ENCODE measurements at regions not wholly inside any gene's neighbourhood (a gene's known extent, or its start where the extent isn't known, plus 50 kb on each side); places are given as distances from the start of the nearest gene placed in this dataset.

DNA sequence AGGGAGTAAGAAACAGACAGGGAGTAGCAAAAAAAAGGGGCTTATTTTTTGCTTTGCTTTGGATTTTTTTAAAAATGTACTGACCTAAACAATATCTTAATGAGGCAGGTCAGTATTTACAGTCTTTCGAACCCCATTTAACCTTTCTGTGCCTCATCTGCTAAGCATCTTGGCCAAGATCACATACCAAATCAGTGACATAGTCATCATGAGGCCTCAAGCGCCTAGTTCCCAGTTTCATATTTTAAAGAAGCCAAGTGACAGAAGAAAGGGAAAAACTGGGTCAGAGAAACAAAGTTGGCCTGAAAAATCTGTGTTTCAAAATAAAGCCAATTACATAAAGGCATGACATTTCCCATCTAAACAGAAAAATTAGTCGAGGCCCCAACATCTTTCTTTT, 94.6 kb upstream of the WDR44 start:
- 35 to 46% (median 37%) methylated on average over 3 of the region's 3 CpGs for WGBS, 3 donors
- DNase-seq, result no peak
- intact Hi-C loops (cut with DNase I), result no loop called here
- TF ChIP-seq, protein P1, sequence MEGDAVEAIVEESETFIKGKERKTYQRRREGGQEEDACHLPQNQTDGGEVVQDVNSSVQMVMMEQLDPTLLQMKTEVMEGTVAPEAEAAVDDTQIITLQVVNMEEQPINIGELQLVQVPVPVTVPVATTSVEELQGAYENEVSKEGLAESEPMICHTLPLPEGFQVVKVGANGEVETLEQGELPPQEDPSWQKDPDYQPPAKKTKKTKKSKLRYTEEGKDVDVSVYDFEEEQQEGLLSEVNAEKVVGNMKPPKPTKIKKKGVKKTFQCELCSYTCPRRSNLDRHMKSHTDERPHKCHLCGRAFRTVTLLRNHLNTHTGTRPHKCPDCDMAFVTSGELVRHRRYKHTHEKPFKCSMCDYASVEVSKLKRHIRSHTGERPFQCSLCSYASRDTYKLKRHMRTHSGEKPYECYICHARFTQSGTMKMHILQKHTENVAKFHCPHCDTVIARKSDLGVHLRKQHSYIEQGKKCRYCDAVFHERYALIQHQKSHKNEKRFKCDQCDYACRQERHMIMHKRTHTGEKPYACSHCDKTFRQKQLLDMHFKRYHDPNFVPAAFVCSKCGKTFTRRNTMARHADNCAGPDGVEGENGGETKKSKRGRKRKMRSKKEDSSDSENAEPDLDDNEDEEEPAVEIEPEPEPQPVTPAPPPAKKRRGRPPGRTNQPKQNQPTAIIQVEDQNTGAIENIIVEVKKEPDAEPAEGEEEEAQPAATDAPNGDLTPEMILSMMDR (IDR thresholded peaks at IDR 0.05), result no peak
- Histone ChIP-seq H3K27me3 (ENCODE audit: insufficient read depth in 3 of 3, low read length in 2 of 3) (peaks cover 0 to 3% (median 0%) of the 10 kb centered on the region in 3 donors), H3K4me1 (no peaks in the 10 kb centered on the region), H3K36me3 (ENCODE audit: insufficient read depth in 1 of 2, low read depth in 1 of 2) (no peaks in the 10 kb centered on the region), H3K27ac (no peak overlapping the region), H3K9me3 (no peaks in the 10 kb centered on the region), H3K4me3 (no peak overlapping the region)
- ATAC-seq, result peak in 1 of 4 donors; percentile 46

DNA sequence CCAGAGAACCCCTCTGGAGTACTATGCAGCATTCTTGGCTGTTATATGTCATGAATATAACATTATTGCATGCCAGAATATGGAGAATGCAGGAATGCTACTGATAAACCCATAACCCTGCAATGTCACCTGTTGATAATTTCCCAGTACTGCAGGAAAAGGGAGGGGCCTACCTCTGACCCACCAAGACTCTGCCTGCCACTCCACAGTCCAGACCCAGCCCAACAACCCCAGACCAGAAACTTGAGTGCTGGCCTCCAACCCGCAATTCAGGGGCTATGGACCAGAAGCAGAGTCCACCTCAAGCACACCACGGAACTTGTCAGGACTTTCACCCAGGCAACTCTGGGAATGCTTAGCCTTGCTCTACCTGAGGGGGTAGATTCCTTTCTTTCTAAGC, 92.9 kb upstream of the WDR44 start:
- intact Hi-C loops (cut with DNase I), result no loop called here

DNA sequence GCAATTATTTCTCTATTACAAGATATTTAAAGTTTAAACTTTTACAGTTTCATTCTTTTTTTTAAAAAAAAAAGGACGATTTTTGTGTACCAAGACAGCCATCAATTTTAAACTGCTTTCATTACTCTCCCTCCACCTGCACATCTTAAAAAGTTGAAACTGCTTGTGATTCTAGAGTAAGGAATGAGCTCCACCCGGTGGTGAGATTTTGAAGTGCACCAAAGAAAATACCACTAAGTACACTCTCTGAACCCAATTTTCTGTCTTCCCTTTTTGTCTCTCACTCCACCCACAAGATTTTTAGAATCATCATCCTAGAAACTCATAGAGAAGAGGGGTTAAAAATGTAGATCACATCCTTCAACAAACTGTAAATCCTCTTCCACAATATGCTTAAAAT, 91.3 kb upstream of the WDR44 start:
- Histone ChIP-seq H3K27ac (no peak overlapping the region), H3K9me3 (no peaks in the 10 kb centered on the region), H3K36me3 (ENCODE audit: insufficient read depth in 1 of 2, low read depth in 1 of 2) (no peaks in the 10 kb centered on the region), H3K4me1 (no peaks in the 10 kb centered on the region), H3K27me3 (ENCODE audit: insufficient read depth in 3 of 3, low read length in 2 of 3) (peaks cover 0 to 10% (median 0%) of the 10 kb centered on the region in 3 donors), H3K4me3 (no peak overlapping the region)
- WGBS, 3 donors, result 0 to 2% (median 0%) methylated on average over 2 of the region's 2 CpGs
- ATAC-seq (no peak), DNase-seq (no peak)
- TF ChIP-seq, protein P1 (IDR thresholded peaks at IDR 0.05), result peak; percentile 77
- intact Hi-C loops (cut with DNase I), result no loop called here

More for the DNA sequence above, 92.9 kb upstream of the WDR44 start:
- 89 to 96% (median 94%) methylated on average over 2 of the region's 2 CpGs for WGBS, 3 donors
- no peak overlapping the region for H3K4me3 ChIP-seq
- TF ChIP-seq, protein P1 (IDR thresholded peaks at IDR 0.05), result no peak
- no peaks in the 10 kb centered on the region for H3K36me3 ChIP-seq (ENCODE audit: insufficient read depth in 1 of 2, low read depth in 1 of 2)
- no peaks in the 10 kb centered on the region for H3K9me3 ChIP-seq
- no peak overlapping the region for H3K27ac ChIP-seq
- ATAC-seq, result no peak
- H3K27me3 ChIP-seq (ENCODE audit: insufficient read depth in 3 of 3, low read length in 2 of 3), result peaks cover 0 to 7% (median 0%) of the 10 kb centered on the region in 3 donors
- no peaks in the 10 kb centered on the region for H3K4me1 ChIP-seq
- no peak for DNase-seq

DNA sequence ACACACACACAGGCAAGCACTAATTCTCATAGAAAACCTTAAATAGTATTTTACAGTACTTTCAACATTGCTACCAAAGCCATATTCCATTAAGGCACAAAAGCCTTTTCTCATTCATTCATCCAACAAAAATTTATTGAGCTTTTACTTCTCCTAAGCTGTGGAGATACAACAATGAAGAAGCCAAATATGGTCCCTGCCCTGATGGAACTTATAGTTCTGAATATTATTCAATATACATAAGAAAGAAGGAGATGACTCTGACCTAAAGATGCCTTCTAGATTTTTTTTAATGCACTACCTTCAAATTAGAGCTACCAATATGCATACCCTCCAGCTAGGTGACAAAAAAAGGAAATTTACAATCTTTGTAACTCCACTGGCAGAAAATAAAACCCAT, 90.0 kb upstream of the WDR44 start:
- no peaks in the 10 kb centered on the region for H3K4me1 ChIP-seq
- peaks cover 0 to 10% (median 0%) of the 10 kb centered on the region in 3 donors for H3K27me3 ChIP-seq (ENCODE audit: insufficient read depth in 3 of 3, low read length in 2 of 3)
- no peak overlapping the region for H3K4me3 ChIP-seq
- DNase-seq (no peak), ATAC-seq (no peak)
- H3K9me3 ChIP-seq, result no peaks in the 10 kb centered on the region
- intact Hi-C loops (cut with DNase I), result no loop called here
- no peaks in the 10 kb centered on the region for H3K36me3 ChIP-seq (ENCODE audit: insufficient read depth in 1 of 2, low read depth in 1 of 2)
- no peak overlapping the region for H3K27ac ChIP-seq
- TF ChIP-seq, protein P1 (IDR thresholded peaks at IDR 0.05), result no peak

DNA sequence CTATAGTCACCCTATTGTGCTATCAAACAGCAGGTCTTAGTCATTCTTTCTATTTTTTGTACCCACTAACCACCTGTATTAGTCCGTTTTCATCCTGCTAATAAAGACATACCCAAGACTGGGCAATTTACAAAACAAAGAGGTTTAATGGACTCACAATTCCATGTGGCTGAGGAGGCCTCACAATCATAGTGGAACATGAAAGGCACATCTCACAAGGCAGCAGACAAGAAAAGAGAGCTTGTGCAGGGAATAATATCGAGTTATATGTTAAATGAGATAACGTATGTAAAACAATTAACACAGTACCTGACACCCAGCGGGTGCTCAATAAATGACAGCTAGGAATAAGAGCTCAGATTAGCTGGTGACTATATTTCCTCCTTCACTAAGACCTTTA, 88.1 kb upstream of the WDR44 start:
- H3K4me1 ChIP-seq, result no peaks in the 10 kb centered on the region
- TF ChIP-seq, protein P1 (IDR thresholded peaks at IDR 0.05), result no peak
- no peak overlapping the region for H3K4me3 ChIP-seq
- H3K27ac ChIP-seq, result no peak overlapping the region
- intact Hi-C loops (cut with DNase I), result no loop called here
- DNase-seq, result no peak
- 86 to 96% (median 93%) methylated on average over 4 of the region's 4 CpGs for WGBS, 3 donors
- H3K9me3 ChIP-seq, result no peaks in the 10 kb centered on the region
- peaks cover 0 to 16% (median 0%) of the 10 kb centered on the region in 3 donors for H3K27me3 ChIP-seq (ENCODE audit: insufficient read depth in 3 of 3, low read length in 2 of 3)
- no peaks in the 10 kb centered on the region for H3K36me3 ChIP-seq (ENCODE audit: insufficient read depth in 1 of 2, low read depth in 1 of 2)
- ATAC-seq, result no peak
